ENCODE measurements at regions not wholly inside any gene's neighbourhood (a gene's known extent, or its start where the extent isn't known, plus 50 kb on each side); places are given as distances from the start of the nearest gene placed in this dataset.
"Not testable (repeated sequence)": the region's sequence is repeated elsewhere in the genome, so short reads cannot be mapped to it uniquely, and the experiment has no call there.

- Histone ChIP-seq H3K36me3 (no peaks in the 10 kb centered on the region), H3K4me3 (no peak overlapping the region), H3K9ac (ENCODE audit: low read depth in 2 of 2, low read length in 2 of 2) (no peak overlapping the region), H3K9me3 (no peaks in the 10 kb centered on the region), H3K4me1 (no peaks in the 10 kb centered on the region), H3K27me3 (no peaks in the 10 kb centered on the region), H3K27ac (no peak overlapping the region)
- intact Hi-C loops (cut with DNase I): no loop called here
- no peak for DNase-seq
- TF ChIP-seq CTCF (IDR thresholded peaks at IDR 0.05): no peak
These were observed 232.2 kb downstream of the TMA16 start for GRCh38 chr4:163726641-163727040.

- H3K27me3 ChIP-seq: no peaks in the 10 kb centered on the region
- H3K4me1 ChIP-seq: no peaks in the 10 kb centered on the region
- intact Hi-C loops (cut with DNase I): no loop called here
- no peak for TF ChIP-seq CTCF (IDR thresholded peaks at IDR 0.05)
- no peak overlapping the region for H3K27ac ChIP-seq
- H3K36me3 ChIP-seq: no peaks in the 10 kb centered on the region
- no peak for DNase-seq
- H3K9ac ChIP-seq (ENCODE audit: low read depth in 2 of 2, low read length in 2 of 2): no peak overlapping the region
- H3K4me3 ChIP-seq: no peak overlapping the region
- no peaks in the 10 kb centered on the region for H3K9me3 ChIP-seq
These were observed 236.6 kb downstream of the TMA16 start for GRCh38 chr4:163731071-163731470.

GRCh38 chr4:163732473-163732872 lies 238.0 kb downstream of the TMA16 start:
- Histone ChIP-seq H3K9me3 (no peaks in the 10 kb centered on the region), H3K27me3 (no peaks in the 10 kb centered on the region), H3K36me3 (no peaks in the 10 kb centered on the region), H3K4me3 (no peak overlapping the region), H3K9ac (ENCODE audit: low read depth in 2 of 2, low read length in 2 of 2) (no peak overlapping the region), H3K4me1 (no peaks in the 10 kb centered on the region), H3K27ac (no peak overlapping the region)
- intact Hi-C loops (cut with DNase I): no loop called here
- DNase-seq: no peak
- TF ChIP-seq CTCF (IDR thresholded peaks at IDR 0.05): no peak

GRCh38 chr4:163736876-163737275 lies 242.4 kb downstream of the TMA16 start:
- Histone ChIP-seq H3K4me3 (no peak overlapping the region), H3K4me1 (no peaks in the 10 kb centered on the region), H3K36me3 (no peaks in the 10 kb centered on the region), H3K27me3 (no peaks in the 10 kb centered on the region), H3K9ac (ENCODE audit: low read depth in 2 of 2, low read length in 2 of 2) (no peak overlapping the region), H3K9me3 (no peaks in the 10 kb centered on the region), H3K27ac (no peak overlapping the region)
- intact Hi-C loops (cut with DNase I): no loop called here
- no peak for DNase-seq
- TF ChIP-seq CTCF (IDR thresholded peaks at IDR 0.05): no peak

GRCh38 chr4:163737846-163738245 lies 243.4 kb downstream of the TMA16 start:
- H3K9ac ChIP-seq (ENCODE audit: low read depth in 2 of 2, low read length in 2 of 2); H3K27me3 ChIP-seq; intact Hi-C loops (cut with DNase I); H3K27ac ChIP-seq; H3K4me1 ChIP-seq; DNase-seq; H3K4me3 ChIP-seq; H3K36me3 ChIP-seq; H3K9me3 ChIP-seq: not testable (repeated sequence)

- H3K4me1 ChIP-seq: no peaks in the 10 kb centered on the region
- no peaks in the 10 kb centered on the region for H3K9me3 ChIP-seq
- DNase-seq: no peak
- H3K27ac ChIP-seq: no peak overlapping the region
- TF ChIP-seq CTCF (IDR thresholded peaks at IDR 0.05): no peak
- no peak overlapping the region for H3K4me3 ChIP-seq
- no peaks in the 10 kb centered on the region for H3K36me3 ChIP-seq
- H3K9ac ChIP-seq (ENCODE audit: low read depth in 2 of 2, low read length in 2 of 2): no peak overlapping the region
- intact Hi-C loops (cut with DNase I): no loop called here
- H3K27me3 ChIP-seq: no peaks in the 10 kb centered on the region
These were observed 244.0 kb downstream of the TMA16 start for GRCh38 chr4:163738521-163738920.
